D721Med (cell line): ENCODE measurements at regions not wholly inside any gene's neighbourhood (a gene's known extent, or its start where the extent isn't known, plus 50 kb on each side); places are given as distances from the start of the nearest gene placed in this dataset.
A peak's percentile ranks its signal among the peaks of the same experiment; 100 is the strongest.

Source experiments
- DNase-seq: peaks from one replicate; pipeline ENCODE4 v3.0.0; 2011; ENCODE audit warnings: low spot score; ENCODE audit not compliant: insufficient read length
- FAIRE-seq: peaks from 2 replicates; lab custom pipeline; 2011; peaks lifted over from hg19 to GRCh38; lab: Jason Lieb, UNC
- TF ChIP-seq, protein P1 (sequence below): IDR thresholded peaks from 2 replicates; pipeline ENCODE4 v1.5.1; 2012; ENCODE audit warnings: mild to moderate bottlenecking, control low read depth; ENCODE audit not compliant: insufficient read depth; ENCODE audit errors: missing control alignments

- FAIRE-seq (no peak), DNase-seq (no peak)
- TF ChIP-seq, protein P1, sequence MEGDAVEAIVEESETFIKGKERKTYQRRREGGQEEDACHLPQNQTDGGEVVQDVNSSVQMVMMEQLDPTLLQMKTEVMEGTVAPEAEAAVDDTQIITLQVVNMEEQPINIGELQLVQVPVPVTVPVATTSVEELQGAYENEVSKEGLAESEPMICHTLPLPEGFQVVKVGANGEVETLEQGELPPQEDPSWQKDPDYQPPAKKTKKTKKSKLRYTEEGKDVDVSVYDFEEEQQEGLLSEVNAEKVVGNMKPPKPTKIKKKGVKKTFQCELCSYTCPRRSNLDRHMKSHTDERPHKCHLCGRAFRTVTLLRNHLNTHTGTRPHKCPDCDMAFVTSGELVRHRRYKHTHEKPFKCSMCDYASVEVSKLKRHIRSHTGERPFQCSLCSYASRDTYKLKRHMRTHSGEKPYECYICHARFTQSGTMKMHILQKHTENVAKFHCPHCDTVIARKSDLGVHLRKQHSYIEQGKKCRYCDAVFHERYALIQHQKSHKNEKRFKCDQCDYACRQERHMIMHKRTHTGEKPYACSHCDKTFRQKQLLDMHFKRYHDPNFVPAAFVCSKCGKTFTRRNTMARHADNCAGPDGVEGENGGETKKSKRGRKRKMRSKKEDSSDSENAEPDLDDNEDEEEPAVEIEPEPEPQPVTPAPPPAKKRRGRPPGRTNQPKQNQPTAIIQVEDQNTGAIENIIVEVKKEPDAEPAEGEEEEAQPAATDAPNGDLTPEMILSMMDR: no peak
Observed at GRCh38 chr4:66225539-66225938, 555.2 kb upstream of the EPHA5 start.

DNA sequence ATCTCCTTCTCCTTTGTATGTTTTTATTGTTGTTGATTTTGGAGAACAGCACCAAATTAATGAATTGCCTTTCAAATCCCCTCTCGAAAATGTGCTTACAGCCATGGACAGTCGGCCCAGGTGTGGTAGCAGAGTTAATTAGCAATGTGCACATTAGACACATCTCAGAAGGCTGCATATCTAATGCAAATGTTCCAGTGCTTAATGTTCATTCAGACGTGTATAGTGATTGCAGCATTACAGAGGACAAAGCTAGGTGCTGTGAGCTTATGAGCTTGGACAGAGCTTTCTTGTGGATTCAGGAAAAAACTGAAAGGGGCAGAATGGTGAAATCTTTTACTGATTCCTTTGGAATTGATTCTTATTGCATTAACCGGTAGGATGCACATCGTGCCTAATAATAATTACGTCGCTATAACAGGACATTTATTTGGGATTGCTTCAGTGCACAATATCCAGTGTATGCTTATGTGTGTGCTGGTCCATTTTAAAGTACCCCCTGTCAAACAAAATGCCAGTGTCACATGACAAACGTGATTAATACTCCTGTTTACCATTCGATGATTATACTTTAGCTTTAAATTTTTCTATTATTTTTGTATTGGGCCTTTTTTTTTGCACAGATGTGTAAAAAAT is 552.9 kb upstream of the EPHA5 start:
- TF ChIP-seq, protein P1: no peak
- FAIRE-seq (peak; percentile 66), DNase-seq (no peak)

DNA sequence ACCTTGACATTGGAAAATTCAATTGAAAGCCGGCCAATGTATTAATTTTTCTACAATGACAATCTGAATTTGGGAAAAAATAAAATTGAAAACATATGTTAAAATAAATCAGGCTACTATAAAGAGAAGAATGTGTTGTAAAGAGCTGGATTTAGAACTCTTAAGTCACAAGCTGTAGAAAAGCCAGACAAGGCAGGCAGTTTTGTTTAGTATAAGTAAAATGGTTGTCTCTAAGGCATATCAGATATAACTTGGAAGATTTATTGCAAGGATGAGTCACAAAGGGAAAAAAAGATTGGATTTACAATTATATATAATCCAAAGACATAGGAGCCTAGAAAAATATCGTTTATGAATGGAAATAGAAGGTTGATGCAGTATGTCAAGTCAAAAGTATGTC is 549.1 kb upstream of the EPHA5 start:
- FAIRE-seq: peak; percentile 55
- TF ChIP-seq, protein P1: no peak

DNA sequence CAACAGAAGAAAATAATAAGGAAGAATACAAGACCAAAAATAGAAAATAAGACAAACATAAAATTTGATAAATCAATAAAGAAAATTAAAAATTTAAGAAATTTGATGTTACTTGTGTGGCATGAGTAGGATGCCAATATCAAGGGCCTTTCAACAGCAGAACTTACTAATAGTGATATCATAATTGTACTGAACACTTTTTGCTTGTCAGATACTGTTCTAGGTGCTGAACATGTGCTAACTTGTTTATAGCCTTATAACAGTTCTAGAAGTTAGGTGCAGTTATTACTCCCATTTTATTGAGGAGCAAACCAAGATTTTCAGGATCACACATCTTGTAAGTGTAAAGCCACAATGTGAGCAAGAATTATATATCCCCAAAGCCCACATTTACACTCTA is 546.0 kb upstream of the EPHA5 start:
- TF ChIP-seq, protein P1: no peak
- FAIRE-seq (no peak), DNase-seq (no peak)

More for the DNA sequence above, 549.1 kb upstream of the EPHA5 start:
- no peak for DNase-seq

GRCh38 chr4:66212489-66212888 is 542.2 kb upstream of the EPHA5 start:
- TF ChIP-seq, protein P1: no peak
- no peak for FAIRE-seq
- no peak for DNase-seq

GRCh38 chr4:66204534-66205247 is 534.4 kb upstream of the EPHA5 start:
- DNase-seq (no peak), FAIRE-seq (no peak)
- TF ChIP-seq, protein P1: no peak

GRCh38 chr4:66202870-66203269 is 532.6 kb upstream of the EPHA5 start:
- TF ChIP-seq, protein P1: no peak
- FAIRE-seq (no peak), DNase-seq (no peak)
